Gastrocnemius medialis (tissue), 4 donors: ENCODE measurements at regions not wholly inside any gene's neighbourhood (a gene's known extent, or its start where the extent isn't known, plus 50 kb on each side); places are given as distances from the start of the nearest gene placed in this dataset.

ENCODE experiments used
- ATAC-seq, 2 donors: fragments of 150-250 bp; one replicate each; pipeline ENCODE4 v1.9.1; 2016
- DNase-seq, 2 donors: peaks; one replicate each; pipeline ENCODE4 v3.0.0-alpha.2; 2019
- H3K27ac ChIP-seq, 4 donors: fragments of 200-600 bp; sonication (generic); 1 replicate in 1 of 4; 2 replicates in 3 of 4; pipeline ENCODE4 v1.5.1; 2016 to 2018; ENCODE audit warnings: mild to moderate bottlenecking in 2 of 4, moderate library complexity in 1 of 4
- H3K27me3 ChIP-seq, 3 donors: fragments of 200-600 bp; sonication (generic) in 2 of 3; 1 replicate in 1 of 3; 2 replicates in 2 of 3; pipeline versions ENCODE4 v1.5.1 to v1.6.0; 2016 to 2019; ENCODE audit warnings: mild to moderate bottlenecking in 1 of 3, moderate library complexity in 1 of 3
- H3K36me3 ChIP-seq, 2 donors: fragments of 200-600 bp; sonication (generic) in 1 of 2; one replicate each; pipeline ENCODE4 v1.5.1; 2017 to 2018
- H3K4me1 ChIP-seq, 2 donors: fragments of 200-600 bp; sonication (generic) in 1 of 2; one replicate each; pipeline ENCODE4 v1.5.1; 2016 to 2017; ENCODE audit warnings: mild to moderate bottlenecking in 2 of 2
- H3K4me3 ChIP-seq, 4 donors: fragments of 200-600 bp; sonication (generic) in 3 of 4; 1 replicate in 1 of 4; 2 replicates in 3 of 4; pipeline ENCODE4 v1.5.1; 2016 to 2019; ENCODE audit warnings: mild to moderate bottlenecking in 2 of 4
- H3K9me3 ChIP-seq, 3 donors: fragments of 200-600 bp; sonication (generic) in 2 of 3; 1 replicate in 1 of 3; 2 replicates in 2 of 3; pipeline ENCODE4 v1.5.1; 2016 to 2019
- POLR2A ChIP-seq, 2 donors: fragments of 450-650 bp; IDR thresholded peaks; one replicate each; pipeline ENCODE4 v1.6.1; 2017; ENCODE audit warnings: antibody characterized with exemption in 2 of 2, mild to moderate bottlenecking in 2 of 2, moderate library complexity in 2 of 2
- in situ Hi-C, 4 donors: fragments of 200-750 bp; cut with MboI; loops; one replicate each; pipeline versions ENCODE4 v1.15.0 to v1.8.0; 2017; ENCODE audit warnings: low sequenced_read_pairs in 4 of 4
- intact Hi-C: fragments of 100-400 bp; cut with DNase I; formaldehyde crosslinking; loops from one replicate; pipeline ENCODE4 v1.15.1; 2023; ENCODE audit warnings: low total_unique reads
- TF ChIP-seq, protein P1 (sequence below), 5 experiments: fragments of 450-650 bp in 3 of 5; fragments of 200-600 bp in 2 of 5; sonication (generic) in 2 of 5; IDR thresholded peaks in 4 of 5; conservative IDR thresholded peaks in 1 of 5; 1 replicate in 4 of 5; 2 replicates in 1 of 5; pipeline ENCODE4 v1.5.1; 2016 to 2019; ENCODE audit warnings: antibody characterized with exemption in 5 of 5, mild to moderate bottlenecking in 3 of 5, moderate library complexity in 3 of 5

DNA sequence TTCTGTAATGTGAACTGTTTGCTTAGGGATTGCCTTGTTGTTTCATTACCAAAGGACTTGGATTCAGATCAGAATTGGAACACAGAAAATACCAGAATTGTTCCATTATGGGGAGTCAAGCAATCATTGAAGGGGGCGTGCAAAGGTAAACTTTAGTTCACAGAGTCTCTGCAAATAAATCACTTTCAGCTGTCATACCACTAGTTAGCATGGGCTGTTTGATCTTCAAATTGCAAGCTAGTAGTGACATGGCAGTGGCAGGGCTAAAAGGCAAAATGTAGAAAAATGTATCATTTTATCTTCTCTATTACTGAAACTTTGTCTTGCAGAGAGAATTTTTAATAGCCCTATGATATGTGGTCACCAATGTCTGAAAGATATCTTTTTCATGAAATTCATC, 483.2 kb upstream of the NRSN1 start:
- no peak for TF ChIP-seq POLR2A (IDR thresholded peaks at IDR 0.05)
- no peak for ATAC-seq

DNA sequence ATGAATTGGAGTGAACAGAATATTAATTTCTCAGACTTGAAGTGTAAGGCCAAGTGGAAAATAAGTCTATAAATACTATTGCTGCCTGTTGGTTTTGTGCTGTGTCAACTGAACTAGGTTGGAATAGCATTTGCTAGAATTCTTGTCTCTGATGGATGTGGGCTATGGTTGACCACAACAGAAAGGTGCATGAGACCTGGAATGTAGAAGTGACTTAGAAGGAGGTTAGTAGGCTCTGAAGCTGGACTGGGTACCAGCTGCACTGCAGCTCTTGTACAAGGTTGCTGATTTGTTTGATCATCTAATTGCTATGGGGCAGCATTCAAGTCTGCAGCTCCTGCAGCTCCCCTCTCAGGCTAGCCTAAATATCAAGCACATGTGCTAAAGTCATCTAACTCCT, 479.0 kb upstream of the NRSN1 start:
- H3K4me3 ChIP-seq = no peak overlapping the region
- no peaks in the 10 kb centered on the region for H3K36me3 ChIP-seq
- ATAC-seq = no peak
- in situ Hi-C loops = no loop called here
- DNase-seq = no peak
- TF ChIP-seq, protein P1, sequence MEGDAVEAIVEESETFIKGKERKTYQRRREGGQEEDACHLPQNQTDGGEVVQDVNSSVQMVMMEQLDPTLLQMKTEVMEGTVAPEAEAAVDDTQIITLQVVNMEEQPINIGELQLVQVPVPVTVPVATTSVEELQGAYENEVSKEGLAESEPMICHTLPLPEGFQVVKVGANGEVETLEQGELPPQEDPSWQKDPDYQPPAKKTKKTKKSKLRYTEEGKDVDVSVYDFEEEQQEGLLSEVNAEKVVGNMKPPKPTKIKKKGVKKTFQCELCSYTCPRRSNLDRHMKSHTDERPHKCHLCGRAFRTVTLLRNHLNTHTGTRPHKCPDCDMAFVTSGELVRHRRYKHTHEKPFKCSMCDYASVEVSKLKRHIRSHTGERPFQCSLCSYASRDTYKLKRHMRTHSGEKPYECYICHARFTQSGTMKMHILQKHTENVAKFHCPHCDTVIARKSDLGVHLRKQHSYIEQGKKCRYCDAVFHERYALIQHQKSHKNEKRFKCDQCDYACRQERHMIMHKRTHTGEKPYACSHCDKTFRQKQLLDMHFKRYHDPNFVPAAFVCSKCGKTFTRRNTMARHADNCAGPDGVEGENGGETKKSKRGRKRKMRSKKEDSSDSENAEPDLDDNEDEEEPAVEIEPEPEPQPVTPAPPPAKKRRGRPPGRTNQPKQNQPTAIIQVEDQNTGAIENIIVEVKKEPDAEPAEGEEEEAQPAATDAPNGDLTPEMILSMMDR (IDR thresholded peaks at IDR 0.05 in 4 of 5, conservative IDR thresholded peaks at IDR 0.05 in 1 of 5) = no peak
- no peak for TF ChIP-seq POLR2A (IDR thresholded peaks at IDR 0.05)
- intact Hi-C loops = no loop called here
- no peaks in the 10 kb centered on the region for H3K27me3 ChIP-seq
- H3K9me3 ChIP-seq = no peaks in the 10 kb centered on the region
- no peak overlapping the region for H3K27ac ChIP-seq
- H3K4me1 ChIP-seq = no peaks in the 10 kb centered on the region

More for the DNA sequence above, 483.2 kb upstream of the NRSN1 start:
- Histone ChIP-seq H3K4me3 (no peak overlapping the region), H3K4me1 (no peaks in the 10 kb centered on the region), H3K27ac (no peak overlapping the region), H3K27me3 (no peaks in the 10 kb centered on the region), H3K9me3 (no peaks in the 10 kb centered on the region), H3K36me3 (no peaks in the 10 kb centered on the region)
- DNase-seq = no peak
- intact Hi-C loops (no loop called here), in situ Hi-C loops (no loop called here)

DNA sequence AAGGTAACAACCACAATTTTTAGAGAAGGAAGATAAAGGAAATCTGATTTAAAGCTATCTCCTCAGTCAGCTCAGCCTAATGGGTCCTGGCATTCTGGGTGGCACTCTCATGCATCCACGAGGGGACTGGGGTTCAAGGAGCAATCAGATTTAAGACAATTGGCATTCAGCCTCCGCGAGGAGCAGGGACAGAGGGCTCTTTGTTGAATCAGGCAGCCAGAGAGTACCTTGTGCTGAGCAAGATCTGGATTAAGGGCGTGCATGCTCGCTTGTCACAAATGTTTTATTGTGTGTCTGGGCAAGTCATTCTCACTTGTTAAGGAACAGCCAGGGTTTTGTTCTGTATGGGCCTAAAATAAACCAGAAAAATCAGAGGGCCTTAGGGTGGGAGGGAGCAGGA, 475.3 kb upstream of the NRSN1 start:
- no peak overlapping the region for H3K27ac ChIP-seq
- H3K4me3 ChIP-seq = no peak overlapping the region
- no peaks in the 10 kb centered on the region for H3K27me3 ChIP-seq
- DNase-seq (no peak), ATAC-seq (no peak)
- intact Hi-C loops (no loop called here), in situ Hi-C loops (no loop called here)
- H3K36me3 ChIP-seq = no peaks in the 10 kb centered on the region
- no peaks in the 10 kb centered on the region for H3K9me3 ChIP-seq
- TF ChIP-seq POLR2A (IDR thresholded peaks at IDR 0.05) = no peak
- H3K4me1 ChIP-seq = no peaks in the 10 kb centered on the region

DNA sequence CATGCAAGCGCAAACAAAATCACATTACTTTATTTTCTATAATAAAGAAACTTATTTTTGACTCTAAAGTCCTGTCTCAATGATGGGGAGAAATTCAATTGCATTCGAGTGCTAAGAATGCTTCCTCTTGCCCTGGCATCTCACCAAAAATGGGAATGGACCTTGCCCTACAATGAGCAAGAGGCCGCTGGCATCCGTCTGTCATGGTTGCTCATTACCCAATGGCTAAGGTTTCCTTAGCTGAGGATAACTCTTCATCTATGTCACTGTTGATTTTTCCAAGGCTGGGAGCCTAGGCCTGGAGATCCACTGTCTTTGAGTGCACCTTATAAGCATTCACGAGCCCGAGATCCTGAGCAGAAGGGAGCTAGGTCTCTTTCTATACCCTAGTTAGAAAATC, 471.3 kb upstream of the NRSN1 start:
- H3K27ac ChIP-seq = no peak overlapping the region
- intact Hi-C loops = no loop called here
- H3K4me1 ChIP-seq = no peaks in the 10 kb centered on the region
- H3K27me3 ChIP-seq = no peaks in the 10 kb centered on the region
- ATAC-seq (no peak), DNase-seq (no peak)
- H3K9me3 ChIP-seq = no peaks in the 10 kb centered on the region
- no peaks in the 10 kb centered on the region for H3K36me3 ChIP-seq
- no peak for TF ChIP-seq POLR2A (IDR thresholded peaks at IDR 0.05)
- TF ChIP-seq, protein P1 (IDR thresholded peaks at IDR 0.05 in 4 of 5, conservative IDR thresholded peaks at IDR 0.05 in 1 of 5) = no peak
- in situ Hi-C loops = no loop called here
- H3K4me3 ChIP-seq = no peak overlapping the region

DNA sequence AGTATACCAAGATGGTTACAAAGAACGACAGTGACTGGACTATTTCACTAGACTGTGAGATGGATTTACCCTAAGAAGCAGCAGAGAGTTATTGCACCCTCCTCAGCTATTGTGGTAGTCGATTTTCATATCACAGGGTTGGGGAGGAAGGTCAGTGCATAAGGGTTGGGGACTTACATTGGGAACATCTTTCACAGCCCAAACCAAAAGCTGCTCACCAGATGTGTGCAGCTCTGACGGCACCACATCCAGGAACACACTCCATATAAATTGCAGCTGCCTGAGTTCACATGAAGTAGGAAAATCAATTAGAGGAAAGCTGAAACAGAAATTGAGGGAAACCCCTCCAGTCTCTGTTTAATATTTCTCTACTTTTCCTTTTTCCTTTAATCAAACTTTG, 470.5 kb upstream of the NRSN1 start:
- no peak overlapping the region for H3K27ac ChIP-seq
- intact Hi-C loops = no loop called here
- no peaks in the 10 kb centered on the region for H3K9me3 ChIP-seq
- H3K36me3 ChIP-seq = no peaks in the 10 kb centered on the region
- TF ChIP-seq, protein P1 (IDR thresholded peaks at IDR 0.05 in 4 of 5, conservative IDR thresholded peaks at IDR 0.05 in 1 of 5) = no peak
- no peak for TF ChIP-seq POLR2A (IDR thresholded peaks at IDR 0.05)
- no peak for ATAC-seq
- in situ Hi-C loops = no loop called here
- no peaks in the 10 kb centered on the region for H3K4me1 ChIP-seq
- H3K27me3 ChIP-seq = no peaks in the 10 kb centered on the region
- no peak overlapping the region for H3K4me3 ChIP-seq
- DNase-seq = no peak
